Right ventricle myocardium inferior (tissue), 1 donor: ENCODE measurements at regions not wholly inside any gene's neighbourhood (a gene's known extent, or its start where the extent isn't known, plus 50 kb on each side); places are given as distances from the start of the nearest gene placed in this dataset.
"Not testable (repeated sequence)": the region's sequence is repeated elsewhere in the genome, so short reads cannot be mapped to it uniquely, and the experiment has no call there.

ENCODE experiments used
- ATAC-seq: fragments of 200-7000 bp; cut with Tn5 transposase; one replicate; pipeline ENCODE4 v1.9.1; 2020; ENCODE audit warnings: mild to moderate bottlenecking, moderate library complexity
- DNase-seq: peaks from one replicate; pipeline ENCODE4 v3.0.0; 2021; ENCODE audit errors: missing footprints
- intact Hi-C: fragments of 100-400 bp; cut with DNase I; formaldehyde crosslinking; loops from one replicate; pipeline ENCODE4 v1.11.0; 2022
- donor health status: DM: no; HTN: yes; CAD: no; lungs with severe emphysema.

- intact Hi-C loops = no loop called here
- no peak for DNase-seq
- no peak for ATAC-seq
Measured at GRCh38 chr17:27088767-27089078, 205.2 kb upstream of the WSB1 start.

DNA sequence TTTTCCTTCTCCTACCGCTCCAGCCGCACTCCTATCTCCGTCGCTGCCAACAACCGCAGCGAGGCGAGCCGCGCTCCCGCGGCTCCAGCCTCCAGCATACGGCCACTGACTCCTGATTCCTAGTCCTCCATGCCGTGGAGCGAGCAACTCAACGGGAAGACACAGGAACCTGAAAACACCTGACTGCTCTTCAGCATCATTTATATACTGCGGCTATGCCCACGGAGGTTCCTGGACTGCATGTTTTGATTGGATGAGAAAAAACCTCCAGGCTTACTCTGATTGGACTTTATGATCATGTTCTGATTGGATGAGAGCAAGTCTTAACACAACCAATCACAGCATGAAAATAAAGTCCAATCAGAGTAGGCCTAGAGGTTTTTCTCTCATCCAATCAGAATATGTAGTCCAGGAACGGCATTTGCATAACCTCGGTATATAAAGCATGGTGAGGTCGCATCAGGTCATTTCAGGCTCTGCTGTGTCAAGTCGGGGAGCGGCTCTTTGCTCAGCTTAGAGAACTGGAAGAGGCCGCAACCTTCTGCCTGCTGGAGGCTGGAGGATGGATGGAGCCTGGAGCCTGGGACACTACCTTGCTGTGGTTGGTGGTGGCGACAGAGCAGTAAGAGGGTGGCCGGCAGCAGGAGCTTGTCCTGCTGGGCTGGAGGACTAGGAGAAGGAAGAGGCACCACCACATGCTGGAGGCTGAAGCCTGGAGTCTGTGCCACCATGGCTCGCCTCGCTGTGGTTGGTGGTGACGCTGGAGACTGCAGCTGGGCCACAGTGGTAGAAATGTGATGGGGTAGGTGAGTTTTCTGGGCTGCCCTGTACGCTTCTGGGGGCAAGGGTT, 204.6 kb upstream of the WSB1 start:
- intact Hi-C loops, ATAC-seq, DNase-seq: not testable (repeated sequence)

GRCh38 chr17:27089929-27090247, 204.0 kb upstream of the WSB1 start:
- ATAC-seq = no peak
- no peak for DNase-seq
- intact Hi-C loops = no loop called here

- intact Hi-C loops, DNase-seq, ATAC-seq: not testable (repeated sequence)
Measured at GRCh38 chr17:27090450-27091042, 203.4 kb upstream of the WSB1 start.

GRCh38 chr17:27091043-27091497, 202.8 kb upstream of the WSB1 start:
- intact Hi-C loops = no loop called here
- ATAC-seq = no peak

GRCh38 chr17:27094179-27094578, 199.7 kb upstream of the WSB1 start:
- ATAC-seq, DNase-seq, intact Hi-C loops: not testable (repeated sequence)

More at GRCh38 chr17:27091043-27091497, 202.8 kb upstream of the WSB1 start:
- DNase-seq = no peak

DNA sequence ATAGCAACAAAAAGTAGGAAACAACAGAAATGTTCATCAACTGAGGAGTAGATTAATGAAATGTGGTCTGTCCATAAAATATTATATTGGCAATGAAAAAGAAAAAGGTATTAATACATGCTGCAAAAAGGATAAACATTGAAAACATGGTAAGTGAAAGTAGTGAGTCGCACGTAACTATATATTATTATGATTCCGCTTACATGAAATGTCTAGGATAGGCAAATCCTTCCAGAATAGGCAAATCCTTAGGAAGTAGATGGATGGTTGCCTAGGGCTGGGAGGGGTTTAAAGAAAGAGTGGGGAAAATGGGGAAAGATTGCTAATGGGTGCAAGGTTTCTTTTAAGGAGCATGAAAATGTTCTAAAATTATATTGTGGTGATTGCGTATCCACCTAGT, 198.1 kb upstream of the WSB1 start:
- intact Hi-C loops, DNase-seq, ATAC-seq: not testable (repeated sequence)

DNA sequence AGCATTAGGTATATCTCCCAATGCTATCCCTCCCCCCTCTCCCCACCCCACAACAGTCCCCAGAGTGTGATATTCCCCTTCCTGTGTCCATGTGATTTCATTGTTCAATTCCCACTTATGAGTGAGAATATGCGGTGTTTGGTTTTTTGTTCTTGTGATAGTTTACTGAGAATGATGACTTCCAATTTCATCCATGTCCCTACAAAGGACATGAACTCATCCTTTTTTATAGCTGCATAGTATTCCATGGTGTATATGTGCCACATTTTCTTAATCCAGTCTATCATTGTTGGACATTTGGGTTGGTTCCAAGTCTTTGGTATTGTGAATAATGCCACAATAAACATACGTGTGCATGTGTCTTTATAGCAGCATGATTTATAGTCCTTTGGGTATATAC, 194.6 kb upstream of the WSB1 start:
- intact Hi-C loops, DNase-seq, ATAC-seq: not testable (repeated sequence)

- not testable (repeated sequence) for DNase-seq
Measured at GRCh38 chr17:27104605-27105221, 189.2 kb upstream of the WSB1 start.

DNA sequence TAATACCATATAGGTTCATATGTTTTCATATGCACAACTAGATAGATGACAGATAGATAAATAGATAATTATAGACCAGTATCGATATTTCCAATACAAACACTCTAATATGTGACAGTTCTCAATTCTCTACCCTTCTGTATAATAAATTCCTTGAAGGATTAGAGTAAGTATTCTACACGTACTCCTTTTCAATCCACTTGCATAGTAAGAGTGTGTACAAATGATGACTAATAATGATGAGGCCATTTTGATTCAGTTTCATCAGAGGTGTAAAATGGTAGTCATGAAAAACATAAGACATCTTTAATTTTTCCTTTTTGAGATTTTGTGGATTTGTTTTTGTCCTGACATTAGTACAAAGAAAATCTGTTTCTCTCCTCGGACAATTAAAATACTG, 188.3 kb upstream of the WSB1 start:
- intact Hi-C loops = no loop called here
- DNase-seq (no peak), ATAC-seq (no peak)

More at GRCh38 chr17:27104605-27105221, 189.2 kb upstream of the WSB1 start:
- ATAC-seq, intact Hi-C loops: not testable (repeated sequence)

- intact Hi-C loops = no loop called here
- DNase-seq (no peak), ATAC-seq (no peak)
Measured at GRCh38 chr17:27106347-27106981, 187.4 kb upstream of the WSB1 start.

DNA sequence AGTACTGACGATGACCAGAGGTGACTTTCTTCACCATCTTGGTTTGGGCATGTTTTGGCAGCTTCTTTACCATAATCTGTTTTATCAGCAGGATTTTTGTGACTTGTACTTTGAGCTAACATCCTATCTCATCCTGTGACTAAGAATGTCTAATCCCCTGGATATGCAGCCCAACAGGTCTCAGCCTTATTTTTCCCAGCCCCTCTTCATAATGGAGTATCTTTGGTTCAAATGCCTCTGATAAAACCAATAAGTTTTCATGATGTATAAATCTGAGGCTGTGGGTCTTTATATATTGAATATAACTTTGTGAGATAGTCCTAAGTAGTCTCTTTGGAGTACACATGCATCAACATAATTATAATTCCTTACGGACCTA, 186.9 kb upstream of the WSB1 start:
- intact Hi-C loops = no loop called here
- DNase-seq (no peak), ATAC-seq (no peak)

- ATAC-seq, DNase-seq, intact Hi-C loops: not testable (repeated sequence)
Measured at GRCh38 chr17:27107386-27108328, 186.3 kb upstream of the WSB1 start.

DNA sequence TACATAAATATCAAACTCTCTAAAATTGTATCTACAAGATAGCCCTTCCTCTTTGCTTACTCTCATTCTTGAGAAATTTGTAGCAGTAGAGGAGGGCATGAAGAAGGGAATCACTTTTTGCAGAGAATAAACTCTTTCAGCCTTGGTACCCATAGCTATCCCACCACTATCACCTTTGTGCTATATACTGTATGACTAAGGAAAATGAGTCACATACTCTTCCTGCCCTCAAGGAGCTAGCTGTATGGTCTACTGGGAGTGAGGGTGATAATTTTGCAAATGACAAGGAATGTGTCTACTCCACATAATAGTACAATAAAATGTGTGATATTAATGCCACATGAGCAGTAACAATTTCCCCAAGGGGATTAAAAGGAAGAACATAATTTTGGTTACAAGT, 184.6 kb upstream of the WSB1 start:
- DNase-seq (no peak), ATAC-seq (no peak)
- intact Hi-C loops = no loop called here

DNA sequence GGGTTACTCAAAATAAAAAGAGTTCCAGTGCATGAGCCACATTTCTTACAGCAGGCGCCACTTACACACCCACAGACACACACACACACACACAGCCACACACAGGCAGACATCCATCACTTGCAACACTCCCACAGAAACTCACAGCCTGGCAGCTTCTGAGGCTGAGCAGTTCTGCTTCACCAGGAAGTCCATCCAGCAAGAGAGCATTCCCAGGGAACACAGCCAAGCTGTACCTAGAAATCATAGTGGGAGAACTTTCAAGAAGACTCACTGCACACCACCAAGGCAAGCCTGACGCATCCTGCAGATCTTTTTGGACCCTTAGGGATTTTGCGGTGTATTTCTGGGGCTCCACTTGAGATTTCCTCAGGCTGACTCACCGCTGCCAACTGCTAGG, 140.9 kb upstream of the WSB1 start:
- DNase-seq (no peak), ATAC-seq (no peak)
- intact Hi-C loops = no loop called here

DNA sequence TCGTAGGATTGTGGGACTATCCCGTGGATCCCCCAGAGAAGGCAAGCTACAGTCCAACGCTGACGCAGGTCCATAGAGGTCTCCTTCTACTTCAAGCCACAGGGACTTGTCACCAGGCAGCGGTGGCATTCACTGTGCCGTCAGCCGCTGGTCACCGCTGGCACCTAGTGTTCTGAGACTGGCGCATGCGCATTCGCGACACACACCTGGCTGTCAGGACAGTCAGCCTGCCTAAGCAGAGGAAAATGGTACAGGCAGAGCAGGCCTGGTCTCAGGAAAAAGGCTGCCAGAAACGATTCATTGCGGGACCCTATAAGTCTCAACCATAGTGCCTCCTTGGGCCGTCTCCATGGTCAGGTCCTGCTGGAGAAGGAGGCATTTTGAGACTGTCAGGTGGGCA, 138.0 kb upstream of the WSB1 start:
- intact Hi-C loops = no loop called here
- DNase-seq (no peak), ATAC-seq (no peak)

GRCh38 chr17:27157297-27157696, 136.6 kb upstream of the WSB1 start:
- intact Hi-C loops = no loop called here
- ATAC-seq (no peak), DNase-seq (no peak)

DNA sequence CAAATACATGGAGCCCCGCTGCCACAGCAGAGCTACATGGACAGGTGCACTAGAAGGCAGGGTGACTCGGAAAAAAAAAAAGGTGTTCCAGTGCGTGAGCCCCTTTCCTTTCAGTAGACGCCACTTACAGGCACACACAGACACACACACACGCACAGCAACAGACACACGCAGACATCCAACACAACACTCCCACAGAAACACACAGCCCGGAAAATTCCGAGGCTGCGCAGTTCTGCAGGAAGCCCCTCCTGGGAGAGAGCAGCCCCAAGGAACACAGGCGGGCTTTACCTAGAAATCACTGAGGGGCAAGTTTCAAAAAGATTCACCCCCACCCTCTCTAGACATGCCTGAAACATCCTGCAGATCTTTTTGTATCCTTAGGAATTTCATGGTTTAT, 136.0 kb upstream of the WSB1 start:
- ATAC-seq (no peak), DNase-seq (no peak)
- intact Hi-C loops = no loop called here

- intact Hi-C loops = no loop called here
- DNase-seq (no peak), ATAC-seq (no peak)
Measured at GRCh38 chr17:27158382-27158781, 135.5 kb upstream of the WSB1 start.
